PC-9 (cell line): ENCODE measurements at regions not wholly inside any gene's neighbourhood (a gene's known extent, or its start where the extent isn't known, plus 50 kb on each side); places are given as distances from the start of the nearest gene placed in this dataset.

ENCODE experiments used
- BruUV-seq: library from RNA; stranded (reverse); fragments of 400-500 nt; replicated peaks from 2 replicates; lab custom pipeline; 2021; lab: Mats Ljungman, UMichigan
- CTCF ChIA-PET: fragments of 300-600 bp; sonication (Branson Sonifier 250); formaldehyde crosslinking; loops from one replicate; lab custom pipeline; 2022; ENCODE audit warnings: antibody characterized with exemption; lab: Charles Lee
- POLR2A ChIA-PET: fragments of 300-600 bp; sonication (Branson Sonifier 250); formaldehyde crosslinking; loops from one replicate; lab custom pipeline; 2022; ENCODE audit warnings: antibody characterized with exemption; ENCODE audit not compliant: unreplicated experiment; lab: Charles Lee
- DNase-seq, 2 experiments: peaks; one replicate each; pipeline versions ENCODE4 v3.0.0 to v3.0.0-alpha.2; 2015 to 2022; ENCODE audit warnings: mixed read lengths in 1 of 2
- H2AFZ ChIP-seq: fragments of 200-600 bp; sonication (generic); 2 replicates; pipeline ENCODE4 v1.8.1; 2017; ENCODE audit warnings: antibody characterized with exemption
- H3F3A ChIP-seq: fragments of 200-600 bp; sonication (generic); 2 replicates; pipeline ENCODE4 v1.8.1; 2017; ENCODE audit warnings: antibody characterized with exemption, mild to moderate bottlenecking, low read depth; ENCODE audit not compliant: insufficient read depth
- H3K27ac ChIP-seq: fragments of 200-600 bp; sonication (generic); 2 replicates; pipeline ENCODE4 v1.6.1; 2016; ENCODE audit warnings: mixed run types
- H3K27me3 ChIP-seq: fragments of 200-600 bp; sonication (generic); 2 replicates; pipeline ENCODE4 v1.6.1; 2016; ENCODE audit warnings: low read depth, mixed run types; ENCODE audit not compliant: insufficient read depth
- H3K36me3 ChIP-seq: fragments of 200-600 bp; sonication (generic); 2 replicates; pipeline ENCODE4 v1.6.1; 2016; ENCODE audit warnings: low read depth, mixed run types
- H3K4me1 ChIP-seq: fragments of 200-600 bp; sonication (generic); replicated peaks from 2 replicates; pipeline ENCODE4 v1.6.1; 2016; ENCODE audit warnings: mixed run types; ENCODE audit not compliant: insufficient read depth
- H3K4me2 ChIP-seq: fragments of 200-600 bp; sonication (generic); 2 replicates; pipeline ENCODE4 v1.6.1; 2017; ENCODE audit warnings: mixed run types
- H3K4me3 ChIP-seq: fragments of 200-600 bp; sonication (generic); 2 replicates; pipeline ENCODE4 v1.6.1; 2016; ENCODE audit warnings: mixed run types
- H3K79me2 ChIP-seq: fragments of 200-600 bp; sonication (generic); 2 replicates; pipeline ENCODE4 v1.6.1; 2017; ENCODE audit warnings: low read depth, mixed run types
- H3K9me2 ChIP-seq: fragments of 200-600 bp; sonication (generic); 2 replicates; pipeline ENCODE4 v1.8.1; 2017; ENCODE audit warnings: mild to moderate bottlenecking; ENCODE audit not compliant: insufficient read depth
- H3K9me3 ChIP-seq: fragments of 200-600 bp; sonication (generic); 2 replicates; pipeline ENCODE4 v1.8.1; 2016; ENCODE audit warnings: low read depth; ENCODE audit not compliant: insufficient read depth
- H4K20me1 ChIP-seq: fragments of 200-600 bp; sonication (generic); 2 replicates; pipeline ENCODE4 v1.8.1; 2017; ENCODE audit not compliant: insufficient read depth
- EZH2 ChIP-seq: fragments of 200-600 bp; sonication (generic); IDR thresholded peaks from 2 replicates; pipeline ENCODE4 v1.8.0; 2017; ENCODE audit warnings: antibody characterized with exemption, low read depth
- intact Hi-C: fragments of 100-400 bp; cut with micrococcal nuclease; formaldehyde crosslinking; loops from one replicate; pipeline ENCODE4 v1.10.0; 2022; ENCODE audit not compliant: unreplicated experiment
- TF ChIP-seq, protein P1 (sequence below): fragments of 200-600 bp; sonication (generic); conservative IDR thresholded peaks from 2 replicates; pipeline ENCODE4 v1.6.1; 2017; ENCODE audit warnings: mixed run types, antibody characterized with exemption, mild to moderate bottlenecking, moderate library complexity

DNA sequence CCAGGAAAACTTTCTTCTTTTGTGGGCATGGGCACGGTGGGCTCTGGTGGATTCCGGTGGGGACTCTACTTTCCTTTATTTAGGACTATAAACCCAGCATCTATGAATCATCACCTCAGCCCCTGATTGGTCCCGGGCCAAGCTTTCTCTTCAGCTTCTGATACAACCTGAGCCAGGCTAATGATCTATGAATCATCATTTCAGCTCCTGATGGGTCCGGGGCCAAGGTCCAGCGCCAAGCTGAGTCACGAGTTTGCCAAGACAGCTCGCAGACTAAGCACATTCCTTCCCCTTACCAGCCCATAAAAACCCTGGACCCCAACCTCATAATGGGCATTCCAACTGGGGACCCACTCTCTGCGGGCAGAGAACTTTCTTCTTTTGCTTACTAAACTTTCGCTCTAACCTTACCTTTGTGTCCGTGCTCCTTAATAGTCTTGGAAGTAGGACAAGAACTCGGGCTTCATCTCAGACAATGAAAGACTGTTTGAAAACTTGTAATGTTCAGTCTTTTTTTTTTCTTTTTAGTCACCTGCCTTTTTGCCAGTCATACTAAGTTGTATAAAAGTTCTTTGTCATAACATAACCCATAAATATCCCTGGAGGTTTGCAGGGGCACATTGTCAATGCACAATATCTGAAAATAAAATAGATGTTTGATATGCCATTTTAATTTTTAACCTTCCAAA lies 904.9 kb upstream of the EPHA5 start:
- CTCF ChIA-PET = no interaction called here
- H3K27me3 ChIP-seq = no peaks in the 10 kb centered on the region
- no TSS peak for BruUV-seq
- H3F3A ChIP-seq = no peaks in the 10 kb centered on the region
- H3K4me3 ChIP-seq = no peak overlapping the region
- no peaks in the 10 kb centered on the region for H3K9me3 ChIP-seq
- intact Hi-C loops = no loop called here
- peak overlapping the region; percentile 42; the same call in 1 of the 2 replicates for H3K4me2 ChIP-seq
- no peak overlapping the region for H2AFZ ChIP-seq
- no peaks in the 10 kb centered on the region for H4K20me1 ChIP-seq
- H3K4me1 ChIP-seq = no peaks in the 10 kb centered on the region
- H3K79me2 ChIP-seq = no peaks in the 10 kb centered on the region
- H3K9me2 ChIP-seq = no peaks in the 10 kb centered on the region
- H3K36me3 ChIP-seq = no peaks in the 10 kb centered on the region
- DNase-seq = peak; percentile 64 to 79
- H3K27ac ChIP-seq = no peak overlapping the region
- POLR2A ChIA-PET = interaction anchor here (0.5 kb wide), 1 partner anchor 9 kb away, joined by 3 read pairs; no protein-coding TSS in a partner anchor
- TF ChIP-seq, protein P1, sequence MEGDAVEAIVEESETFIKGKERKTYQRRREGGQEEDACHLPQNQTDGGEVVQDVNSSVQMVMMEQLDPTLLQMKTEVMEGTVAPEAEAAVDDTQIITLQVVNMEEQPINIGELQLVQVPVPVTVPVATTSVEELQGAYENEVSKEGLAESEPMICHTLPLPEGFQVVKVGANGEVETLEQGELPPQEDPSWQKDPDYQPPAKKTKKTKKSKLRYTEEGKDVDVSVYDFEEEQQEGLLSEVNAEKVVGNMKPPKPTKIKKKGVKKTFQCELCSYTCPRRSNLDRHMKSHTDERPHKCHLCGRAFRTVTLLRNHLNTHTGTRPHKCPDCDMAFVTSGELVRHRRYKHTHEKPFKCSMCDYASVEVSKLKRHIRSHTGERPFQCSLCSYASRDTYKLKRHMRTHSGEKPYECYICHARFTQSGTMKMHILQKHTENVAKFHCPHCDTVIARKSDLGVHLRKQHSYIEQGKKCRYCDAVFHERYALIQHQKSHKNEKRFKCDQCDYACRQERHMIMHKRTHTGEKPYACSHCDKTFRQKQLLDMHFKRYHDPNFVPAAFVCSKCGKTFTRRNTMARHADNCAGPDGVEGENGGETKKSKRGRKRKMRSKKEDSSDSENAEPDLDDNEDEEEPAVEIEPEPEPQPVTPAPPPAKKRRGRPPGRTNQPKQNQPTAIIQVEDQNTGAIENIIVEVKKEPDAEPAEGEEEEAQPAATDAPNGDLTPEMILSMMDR = no peak
- no peak for TF ChIP-seq EZH2

DNA sequence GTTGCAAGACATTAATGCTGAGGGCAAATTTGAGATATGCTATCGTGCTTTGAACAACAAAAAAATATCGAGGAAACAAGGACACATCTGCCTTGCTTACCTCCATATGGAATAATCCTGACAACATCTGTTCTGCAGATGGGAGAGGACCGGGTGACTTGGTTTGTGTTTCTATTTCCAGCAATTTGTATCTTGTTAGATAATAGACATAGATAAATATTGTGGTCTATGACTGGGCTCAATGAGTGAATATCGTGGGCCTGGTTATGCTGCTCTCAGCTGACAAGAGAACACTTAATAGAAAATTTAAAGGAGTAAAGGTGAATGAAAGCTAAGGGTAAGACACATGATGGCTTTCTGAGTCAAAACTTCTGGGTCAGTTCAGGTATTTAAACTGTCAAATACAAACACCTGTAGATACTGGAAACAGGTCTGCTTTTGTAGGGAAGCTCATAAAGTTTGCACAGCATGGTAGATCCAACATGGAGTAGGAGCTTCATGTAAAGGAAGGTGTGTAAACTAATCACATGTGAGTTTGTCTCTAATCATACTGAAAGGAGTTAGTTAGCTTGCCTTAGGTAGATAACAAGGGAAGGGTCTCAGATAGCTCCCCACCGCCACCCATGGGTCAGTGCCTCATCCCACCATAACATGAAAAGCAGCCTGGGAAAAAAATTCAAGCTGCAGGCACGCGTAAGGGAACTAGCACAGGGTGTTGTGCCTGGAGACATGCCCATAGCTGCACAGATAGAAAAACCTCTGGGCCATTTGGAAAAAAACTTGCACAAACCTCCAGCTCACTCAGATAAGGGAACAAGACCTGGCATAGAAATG lies 904.1 kb upstream of the EPHA5 start:
- H3K36me3 ChIP-seq = no peaks in the 10 kb centered on the region
- H3K4me1 ChIP-seq = no peaks in the 10 kb centered on the region
- no peaks in the 10 kb centered on the region for H3K9me3 ChIP-seq
- H3K79me2 ChIP-seq = no peaks in the 10 kb centered on the region
- no peak overlapping the region for H2AFZ ChIP-seq
- no peaks in the 10 kb centered on the region for H3K27me3 ChIP-seq
- no TSS peak for BruUV-seq
- TF ChIP-seq, protein P1 = no peak
- no peak overlapping the region for H3K4me3 ChIP-seq
- no peak overlapping the region for H3K27ac ChIP-seq
- peak overlapping the region; percentile 42; the same call in 1 of the 2 replicates for H3K4me2 ChIP-seq
- ChIA-PET POLR2A (interaction anchor here (0.5 to 0.6 kb wide), 2 partner anchors 9 to 184 kb away, joined by 3 read pairs; no protein-coding TSS in a partner anchor), CTCF (no interaction called here)
- H4K20me1 ChIP-seq = no peaks in the 10 kb centered on the region
- H3F3A ChIP-seq = no peaks in the 10 kb centered on the region
- H3K9me2 ChIP-seq = no peaks in the 10 kb centered on the region
- no peak for DNase-seq
- intact Hi-C loops = no loop called here

DNA sequence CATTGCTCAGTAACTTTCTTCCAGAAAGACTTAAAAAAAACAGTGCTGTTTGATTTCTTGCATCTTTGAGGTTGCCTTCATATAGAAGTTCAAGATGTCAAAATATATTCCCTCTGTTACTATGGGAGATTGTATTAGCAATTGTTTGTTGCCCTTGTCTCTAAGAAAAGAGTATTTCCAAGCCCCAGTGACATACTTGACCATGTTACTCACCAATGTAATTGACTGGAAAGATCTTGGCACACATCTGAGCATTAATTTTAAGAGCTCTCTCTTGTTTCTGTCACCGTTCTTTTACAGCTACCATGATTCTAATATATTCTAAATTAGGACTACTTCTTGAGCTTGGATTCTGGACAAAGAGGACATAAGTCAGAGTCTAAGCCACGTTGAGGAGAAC lies 902.7 kb upstream of the EPHA5 start:
- Histone ChIP-seq H3K27ac (no peak overlapping the region), H3K4me2 (no peak overlapping the region), H4K20me1 (no peaks in the 10 kb centered on the region), H3K79me2 (no peaks in the 10 kb centered on the region), H3F3A (no peaks in the 10 kb centered on the region), H3K4me3 (no peak overlapping the region), H3K27me3 (no peaks in the 10 kb centered on the region), H3K4me1 (no peaks in the 10 kb centered on the region), H3K9me2 (no peaks in the 10 kb centered on the region), H3K36me3 (no peaks in the 10 kb centered on the region), H2AFZ (no peak overlapping the region), H3K9me3 (no peaks in the 10 kb centered on the region)
- DNase-seq = peak in 1 of 2 experiments; percentile 60
- TF ChIP-seq, protein P1 = no peak
- TF ChIP-seq EZH2 = no peak
- POLR2A ChIA-PET = no interaction called here
- intact Hi-C loops = no loop called here
- no TSS peak for BruUV-seq
- CTCF ChIA-PET = no interaction called here
